ENCODE measurements at regions not wholly inside any gene's neighbourhood (a gene's known extent, or its start where the extent isn't known, plus 50 kb on each side); places are given as distances from the start of the nearest gene placed in this dataset.

- Mint-ChIP-seq H3K27ac (ENCODE audit: unreplicated experiment) (no peak overlapping the region), H3K4me1 (ENCODE audit: low read depth, unreplicated experiment) (no peaks in the 10 kb centered on the region), H3K36me3 (ENCODE audit: insufficient read depth, unreplicated experiment) (no peaks in the 10 kb centered on the region), H3K27me3 (ENCODE audit: insufficient read depth, unreplicated experiment) (no peaks in the 10 kb centered on the region), H3K9me3 (ENCODE audit: unreplicated experiment) (no peaks in the 10 kb centered on the region), H3K4me3 (ENCODE audit: unreplicated experiment) (no peak overlapping the region)
- DNase-seq = no peak
- no peak for TF ChIP-seq CTCF (IDR thresholded peaks at IDR 0.05; ENCODE audit: insufficient read depth in 1 of 2, low read depth in 1 of 2, low read length in 1 of 2, severe bottlenecking in 1 of 2, unreplicated experiment in 1 of 2)
- BruUV-seq (replicated peaks) = no TSS peak
- Histone ChIP-seq H3K36me3 (ENCODE audit: control insufficient read depth, insufficient read depth, low read length) (no peaks in the 10 kb centered on the region), H3K4me1 (no peaks in the 10 kb centered on the region), H3K9me3 (no peaks in the 10 kb centered on the region), H3K27me3 (replicated peaks; ENCODE audit: control insufficient read depth, insufficient read depth, low read length) (no peaks in the 10 kb centered on the region), H3K4me3 (ENCODE audit: low read depth, low read length) (no peak overlapping the region)
- ChIA-PET CTCF (no interaction called here), POLR2A (no interaction called here)
- intact Hi-C loops (cut with micrococcal nuclease; ENCODE audit: unreplicated experiment) = no loop called here
Observed at GRCh38 chr2:78011251-78011650, 489.1 kb upstream of the LRRTM4 start.

- H3K9me3 Mint-ChIP-seq (ENCODE audit: unreplicated experiment) = peaks cover 20% of the 10 kb centered on the region
- Histone ChIP-seq H3K9me3 (0 out of 2 replicates have a peak, but pooled peaks cover under 1% of the 10 kb centered on the region), H3K4me3 (ENCODE audit: low read depth, low read length) (no peak overlapping the region), H3K36me3 (ENCODE audit: control insufficient read depth, insufficient read depth, low read length) (0 out of 2 replicates have a peak, but pooled peaks cover 1% of the 10 kb centered on the region), H3K4me1 (no peaks in the 10 kb centered on the region), H3K27me3 (replicated peaks; ENCODE audit: control insufficient read depth, insufficient read depth, low read length) (no peaks in the 10 kb centered on the region)
- no peaks in the 10 kb centered on the region for H3K4me1 Mint-ChIP-seq (ENCODE audit: low read depth, unreplicated experiment)
- intact Hi-C loops (cut with micrococcal nuclease; ENCODE audit: unreplicated experiment) = no loop called here
- ChIA-PET CTCF (no interaction called here), POLR2A (no interaction called here)
- no peak overlapping the region for H3K4me3 Mint-ChIP-seq (ENCODE audit: unreplicated experiment)
- no peak for DNase-seq
- H3K36me3 Mint-ChIP-seq (ENCODE audit: insufficient read depth, unreplicated experiment) = no peaks in the 10 kb centered on the region
- no peak for TF ChIP-seq CTCF (IDR thresholded peaks at IDR 0.05; ENCODE audit: insufficient read depth in 1 of 2, low read depth in 1 of 2, low read length in 1 of 2, severe bottlenecking in 1 of 2, unreplicated experiment in 1 of 2)
- no TSS peak for BruUV-seq (replicated peaks)
- H3K27me3 Mint-ChIP-seq (ENCODE audit: insufficient read depth, unreplicated experiment) = no peaks in the 10 kb centered on the region
- H3K27ac Mint-ChIP-seq (ENCODE audit: unreplicated experiment) = no peak overlapping the region
Observed at GRCh38 chr2:78020491-78020890, 498.3 kb upstream of the LRRTM4 start.

GRCh38 chr2:78023356-78023755 is 501.2 kb upstream of the LRRTM4 start:
- Histone ChIP-seq H3K27me3 (replicated peaks; ENCODE audit: control insufficient read depth, insufficient read depth, low read length) (no peaks in the 10 kb centered on the region), H3K36me3 (ENCODE audit: control insufficient read depth, insufficient read depth, low read length) (0 out of 2 replicates have a peak, but pooled peaks cover 1% of the 10 kb centered on the region), H3K4me3 (ENCODE audit: low read depth, low read length) (no peak overlapping the region), H3K9me3 (0 out of 2 replicates have a peak, but pooled peaks cover 5% of the 10 kb centered on the region), H3K4me1 (no peaks in the 10 kb centered on the region)
- H3K36me3 Mint-ChIP-seq (ENCODE audit: insufficient read depth, unreplicated experiment) = no peaks in the 10 kb centered on the region
- peaks cover 20% of the 10 kb centered on the region for H3K9me3 Mint-ChIP-seq (ENCODE audit: unreplicated experiment)
- ChIA-PET POLR2A (no interaction called here), CTCF (no interaction called here)
- no TSS peak for BruUV-seq (replicated peaks)
- H3K27me3 Mint-ChIP-seq (ENCODE audit: insufficient read depth, unreplicated experiment) = no peaks in the 10 kb centered on the region
- no peak overlapping the region for H3K4me3 Mint-ChIP-seq (ENCODE audit: unreplicated experiment)
- H3K27ac Mint-ChIP-seq (ENCODE audit: unreplicated experiment) = no peak overlapping the region
- no peaks in the 10 kb centered on the region for H3K4me1 Mint-ChIP-seq (ENCODE audit: low read depth, unreplicated experiment)
- no peak for TF ChIP-seq CTCF (IDR thresholded peaks at IDR 0.05; ENCODE audit: insufficient read depth in 1 of 2, low read depth in 1 of 2, low read length in 1 of 2, severe bottlenecking in 1 of 2, unreplicated experiment in 1 of 2)
- no peak for DNase-seq
- intact Hi-C loops (cut with micrococcal nuclease; ENCODE audit: unreplicated experiment) = no loop called here
